MM.1S (cell line): ENCODE measurements at regions not wholly inside any gene's neighbourhood (a gene's known extent, or its start where the extent isn't known, plus 50 kb on each side); places are given as distances from the start of the nearest gene placed in this dataset.
"Not testable (repeated sequence)": the region's sequence is repeated elsewhere in the genome, so short reads cannot be mapped to it uniquely, and the experiment has no call there.

Source experiments
- DNase-seq: peaks from one replicate; pipeline ENCODE4 v3.0.0-alpha.2; 2015
- H2AFZ ChIP-seq: fragments of 300-600 bp; sonication (generic); 2 replicates; pipeline ENCODE4 v1.6.0; 2016; ENCODE audit warnings: antibody characterized with exemption, low read length
- H3F3A ChIP-seq: fragments of 300-600 bp; sonication (generic); 2 replicates; pipeline ENCODE4 v1.6.1; 2016; ENCODE audit warnings: mild to moderate bottlenecking, antibody characterized with exemption, low read length, moderate library complexity, mixed read lengths; ENCODE audit not compliant: insufficient read depth
- H3K27ac ChIP-seq: fragments of 300-600 bp; sonication (generic); 2 replicates; pipeline ENCODE4 v1.5.1; 2016; ENCODE audit warnings: mild to moderate bottlenecking, low read length
- H3K27me3 ChIP-seq: fragments of 300-600 bp; sonication (generic); replicated peaks from 2 replicates; pipeline ENCODE4 v1.6.0; 2016; ENCODE audit warnings: low read length; ENCODE audit not compliant: insufficient read depth
- H3K36me3 ChIP-seq: fragments of 300-600 bp; sonication (generic); replicated peaks from 2 replicates; pipeline ENCODE4 v1.6.1; 2016; ENCODE audit warnings: mild to moderate bottlenecking, low read length, mixed read lengths; ENCODE audit not compliant: insufficient read depth
- H3K4me1 ChIP-seq: fragments of 300-600 bp; sonication (generic); 2 replicates; pipeline ENCODE4 v1.6.1; 2016; ENCODE audit warnings: low read length, mixed read lengths
- H3K4me2 ChIP-seq: fragments of 300-600 bp; sonication (generic); 2 replicates; pipeline ENCODE4 v1.6.0; 2016; ENCODE audit warnings: low read depth, low read length
- H3K4me3 ChIP-seq: fragments of 300-600 bp; sonication (generic); 2 replicates; pipeline ENCODE4 v1.5.1; 2016; ENCODE audit warnings: low read length, mixed read lengths
- H3K79me2 ChIP-seq: fragments of 300-600 bp; sonication (generic); 2 replicates; pipeline ENCODE4 v1.6.1; 2016; ENCODE audit warnings: mixed run types, low read length, mixed read lengths
- H3K9ac ChIP-seq: fragments of 300-600 bp; sonication (generic); 2 replicates; pipeline ENCODE4 v1.6.1; 2016; ENCODE audit warnings: low read length, mixed read lengths
- H3K9me2 ChIP-seq: fragments of 300-600 bp; sonication (generic); replicated peaks from 2 replicates; pipeline ENCODE4 v1.6.1; 2016; ENCODE audit warnings: mild to moderate bottlenecking, low read length, mixed read lengths; ENCODE audit not compliant: insufficient read depth
- H3K9me3 ChIP-seq: fragments of 300-600 bp; sonication (generic); replicated peaks from 2 replicates; pipeline ENCODE4 v1.6.1; 2016; ENCODE audit warnings: mild to moderate bottlenecking, low read length, mixed read lengths; ENCODE audit not compliant: insufficient read depth
- H4K20me1 ChIP-seq: fragments of 300-600 bp; sonication (generic); 2 replicates; pipeline ENCODE4 v1.6.1; 2016; ENCODE audit warnings: mild to moderate bottlenecking, low read length, moderate library complexity, mixed read lengths; ENCODE audit not compliant: insufficient read depth
- EZH2 ChIP-seq: fragments of 300-600 bp; sonication (generic); optimal IDR thresholded peaks from 2 replicates; pipeline ENCODE3; 2017; ENCODE audit warnings: low read depth, mild to moderate bottlenecking, antibody characterized with exemption, low read length, mixed read lengths
- EZH2phosphoT487 ChIP-seq: fragments of 300-600 bp; sonication (generic); IDR thresholded peaks from 2 replicates; pipeline ENCODE4 v1.6.1; 2018; ENCODE audit warnings: antibody characterized with exemption, low read length
- TF ChIP-seq, protein P1 (sequence below): fragments of 300-600 bp; sonication (generic); IDR thresholded peaks from 2 replicates; pipeline ENCODE4 v1.5.1; 2016; ENCODE audit warnings: antibody characterized with exemption, low read length, mixed read lengths

DNA sequence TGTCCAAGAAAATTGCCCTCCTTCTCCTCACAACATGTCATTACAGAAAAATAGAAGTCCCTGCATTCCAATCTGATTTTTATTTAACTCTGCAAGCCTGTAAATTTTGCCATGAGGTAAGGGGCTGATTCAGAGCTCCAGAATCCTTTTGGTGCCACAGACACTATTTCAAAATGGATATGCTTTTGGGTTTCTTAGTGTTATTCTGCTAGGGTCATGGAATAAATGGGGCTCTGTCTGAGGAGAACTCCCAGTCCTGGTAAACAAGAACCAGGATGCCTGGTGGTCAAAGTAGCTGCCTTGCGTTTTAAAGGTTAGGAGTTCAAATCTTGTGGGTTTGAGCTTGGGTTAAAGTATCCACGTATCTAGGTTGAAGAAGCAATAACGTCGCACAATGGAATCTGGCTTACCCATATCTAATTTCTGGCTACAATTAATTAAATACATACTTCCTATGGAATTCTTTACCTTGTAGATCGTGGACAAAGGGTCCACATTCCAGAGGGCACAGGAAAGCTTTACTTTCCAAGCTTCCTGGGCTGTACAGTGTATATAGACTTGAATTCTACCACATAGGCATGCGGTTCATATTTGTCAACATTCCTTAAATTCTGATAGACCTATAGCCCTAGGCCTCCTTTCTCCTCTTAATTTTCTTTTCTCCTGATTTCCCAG lies 98.0 kb upstream of the CDC42BPA start:
- no peaks in the 10 kb centered on the region for H3K9me3 ChIP-seq
- no peaks in the 10 kb centered on the region for H3K4me1 ChIP-seq
- H3K36me3 ChIP-seq = no peaks in the 10 kb centered on the region
- H3K79me2 ChIP-seq = no peaks in the 10 kb centered on the region
- no peak for TF ChIP-seq EZH2phosphoT487
- TF ChIP-seq EZH2 = no peak
- TF ChIP-seq, protein P1, sequence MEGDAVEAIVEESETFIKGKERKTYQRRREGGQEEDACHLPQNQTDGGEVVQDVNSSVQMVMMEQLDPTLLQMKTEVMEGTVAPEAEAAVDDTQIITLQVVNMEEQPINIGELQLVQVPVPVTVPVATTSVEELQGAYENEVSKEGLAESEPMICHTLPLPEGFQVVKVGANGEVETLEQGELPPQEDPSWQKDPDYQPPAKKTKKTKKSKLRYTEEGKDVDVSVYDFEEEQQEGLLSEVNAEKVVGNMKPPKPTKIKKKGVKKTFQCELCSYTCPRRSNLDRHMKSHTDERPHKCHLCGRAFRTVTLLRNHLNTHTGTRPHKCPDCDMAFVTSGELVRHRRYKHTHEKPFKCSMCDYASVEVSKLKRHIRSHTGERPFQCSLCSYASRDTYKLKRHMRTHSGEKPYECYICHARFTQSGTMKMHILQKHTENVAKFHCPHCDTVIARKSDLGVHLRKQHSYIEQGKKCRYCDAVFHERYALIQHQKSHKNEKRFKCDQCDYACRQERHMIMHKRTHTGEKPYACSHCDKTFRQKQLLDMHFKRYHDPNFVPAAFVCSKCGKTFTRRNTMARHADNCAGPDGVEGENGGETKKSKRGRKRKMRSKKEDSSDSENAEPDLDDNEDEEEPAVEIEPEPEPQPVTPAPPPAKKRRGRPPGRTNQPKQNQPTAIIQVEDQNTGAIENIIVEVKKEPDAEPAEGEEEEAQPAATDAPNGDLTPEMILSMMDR = no peak
- no peak overlapping the region for H3K4me2 ChIP-seq
- H3K4me3 ChIP-seq = no peak overlapping the region
- no peak overlapping the region for H2AFZ ChIP-seq
- no peak for DNase-seq
- no peak overlapping the region for H3K27ac ChIP-seq
- no peaks in the 10 kb centered on the region for H3F3A ChIP-seq
- no peak overlapping the region for H3K9ac ChIP-seq
- H4K20me1 ChIP-seq = no peaks in the 10 kb centered on the region
- H3K9me2 ChIP-seq = no peaks in the 10 kb centered on the region
- H3K27me3 ChIP-seq = no peaks in the 10 kb centered on the region

DNA sequence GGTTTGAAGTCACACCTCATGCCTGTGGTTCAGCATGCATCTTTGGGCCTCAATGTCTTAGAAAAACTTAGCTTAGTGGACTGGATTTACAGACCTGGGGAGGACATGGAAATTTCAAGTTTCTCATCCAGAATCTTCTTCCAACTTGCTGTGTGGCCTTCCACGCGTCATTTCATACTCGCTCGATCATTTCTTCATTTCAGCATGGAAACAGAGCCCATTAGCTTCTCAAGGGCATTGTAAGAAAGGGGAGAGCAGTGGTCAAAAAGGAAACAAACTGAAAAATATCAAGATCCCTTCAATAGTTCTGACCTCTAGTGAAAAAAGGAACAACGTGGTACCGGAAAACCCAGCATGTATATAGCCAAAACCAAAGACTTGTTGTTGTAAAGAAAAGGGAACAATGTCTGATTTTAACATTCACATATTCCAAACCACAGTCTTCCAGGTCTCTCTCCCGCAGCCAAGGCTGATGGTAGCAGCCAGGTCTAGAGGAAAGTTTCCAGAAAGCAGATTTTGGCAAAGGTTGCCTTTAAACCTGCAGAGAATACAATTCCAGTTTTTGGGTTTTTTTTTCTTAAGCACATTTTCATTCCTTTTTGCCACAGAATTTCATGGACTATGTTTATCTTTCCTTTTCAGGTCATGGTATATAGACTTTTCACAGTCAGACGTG lies 97.0 kb upstream of the CDC42BPA start:
- no peaks in the 10 kb centered on the region for H3K79me2 ChIP-seq
- H3K9me2 ChIP-seq = no peaks in the 10 kb centered on the region
- DNase-seq = no peak
- H3K4me2 ChIP-seq = no peak overlapping the region
- no peak overlapping the region for H3K4me3 ChIP-seq
- no peaks in the 10 kb centered on the region for H3K36me3 ChIP-seq
- no peaks in the 10 kb centered on the region for H3K9me3 ChIP-seq
- H3K4me1 ChIP-seq = no peaks in the 10 kb centered on the region
- TF ChIP-seq EZH2 (no peak), EZH2phosphoT487 (no peak)
- H3K9ac ChIP-seq = no peak overlapping the region
- H3K27me3 ChIP-seq = no peaks in the 10 kb centered on the region
- no peaks in the 10 kb centered on the region for H3F3A ChIP-seq
- no peak overlapping the region for H2AFZ ChIP-seq
- no peak overlapping the region for H3K27ac ChIP-seq
- no peaks in the 10 kb centered on the region for H4K20me1 ChIP-seq

DNA sequence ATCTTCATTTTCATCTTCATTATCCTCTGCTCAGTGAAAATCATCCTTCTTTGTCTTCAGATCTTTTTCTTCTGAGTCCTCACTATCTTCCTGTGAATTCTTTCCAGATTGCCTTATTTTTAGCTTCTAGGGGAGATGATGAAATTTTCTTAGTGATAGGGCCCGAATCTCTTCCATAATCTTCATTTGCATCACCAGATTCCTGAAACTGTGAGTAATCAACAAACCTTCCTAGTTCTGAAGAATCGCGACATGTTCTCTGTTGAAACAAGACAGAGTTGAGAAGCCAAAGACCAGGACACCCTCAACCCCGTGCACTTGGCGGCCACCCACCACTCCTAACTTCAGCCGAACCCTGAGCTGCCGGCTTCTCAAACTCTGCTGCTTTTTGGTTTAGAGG lies 92.8 kb upstream of the CDC42BPA start:
- H3K9me2 ChIP-seq = no peaks in the 10 kb centered on the region
- DNase-seq = no peak
- no peaks in the 10 kb centered on the region for H3K27me3 ChIP-seq
- no peaks in the 10 kb centered on the region for H3K4me1 ChIP-seq
- H3K36me3 ChIP-seq = no peaks in the 10 kb centered on the region
- no peaks in the 10 kb centered on the region for H4K20me1 ChIP-seq
- H3F3A ChIP-seq = no peaks in the 10 kb centered on the region
- no peaks in the 10 kb centered on the region for H3K79me2 ChIP-seq
- TF ChIP-seq, protein P1 = no peak
- TF ChIP-seq EZH2phosphoT487 (no peak), EZH2 (no peak)
- H3K27ac ChIP-seq = no peak overlapping the region
- no peak overlapping the region for H3K9ac ChIP-seq
- no peak overlapping the region for H2AFZ ChIP-seq
- no peaks in the 10 kb centered on the region for H3K9me3 ChIP-seq
- no peak overlapping the region for H3K4me3 ChIP-seq
- no peak overlapping the region for H3K4me2 ChIP-seq

DNA sequence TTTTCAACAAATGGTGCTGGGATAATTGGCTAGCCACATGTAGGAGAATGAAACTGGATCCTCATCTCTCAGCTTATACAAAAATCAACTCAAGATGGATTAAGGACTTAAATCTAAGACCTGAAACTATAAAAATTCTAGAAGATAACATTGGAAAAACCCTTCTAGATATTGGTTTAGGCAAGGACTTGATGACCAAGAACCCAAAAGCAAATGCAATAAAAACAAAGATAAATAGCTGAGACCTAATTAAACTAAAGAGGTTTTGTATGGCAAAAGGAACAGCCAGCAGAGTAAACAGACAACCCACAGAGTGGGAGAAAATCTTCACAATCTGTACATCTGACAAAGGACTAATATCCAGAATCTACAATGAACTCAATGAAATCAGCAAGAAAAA lies 88.0 kb upstream of the CDC42BPA start:
- not testable (repeated sequence) for H3F3A ChIP-seq, H3K9ac ChIP-seq, H4K20me1 ChIP-seq, DNase-seq, H3K27ac ChIP-seq, H3K4me1 ChIP-seq, H3K79me2 ChIP-seq, H3K27me3 ChIP-seq, H3K4me2 ChIP-seq, H2AFZ ChIP-seq, H3K9me3 ChIP-seq, H3K4me3 ChIP-seq, H3K36me3 ChIP-seq, H3K9me2 ChIP-seq
